ENCODE measurements at regions not wholly inside any gene's neighbourhood (a gene's known extent, or its start where the extent isn't known, plus 50 kb on each side); places are given as distances from the start of the nearest gene placed in this dataset.
A peak's percentile ranks its signal among the peaks of the same experiment; 100 is the strongest.

DNA sequence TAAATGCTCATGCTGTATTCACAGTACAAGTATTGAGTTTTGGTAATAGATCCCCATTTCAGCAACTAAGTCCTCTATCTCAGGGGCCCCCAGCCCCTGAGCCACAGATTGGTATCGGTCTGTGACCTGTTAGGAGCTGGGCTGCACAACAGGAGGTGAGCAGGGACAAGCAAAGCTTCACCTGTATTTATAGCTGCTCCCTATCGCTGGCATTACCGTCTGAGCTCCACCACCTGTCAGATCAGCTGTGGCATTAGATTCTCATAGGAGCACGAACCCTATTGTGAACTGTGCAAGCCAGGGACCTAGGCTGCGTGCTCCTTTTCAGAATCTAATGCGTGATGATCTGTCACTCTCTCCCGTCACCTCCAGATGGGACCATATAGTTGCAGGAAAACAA lies 262.8 kb upstream of the UBE2E2 start:
- no peak for DNase-seq (ENCODE audit: low spot score)

DNA sequence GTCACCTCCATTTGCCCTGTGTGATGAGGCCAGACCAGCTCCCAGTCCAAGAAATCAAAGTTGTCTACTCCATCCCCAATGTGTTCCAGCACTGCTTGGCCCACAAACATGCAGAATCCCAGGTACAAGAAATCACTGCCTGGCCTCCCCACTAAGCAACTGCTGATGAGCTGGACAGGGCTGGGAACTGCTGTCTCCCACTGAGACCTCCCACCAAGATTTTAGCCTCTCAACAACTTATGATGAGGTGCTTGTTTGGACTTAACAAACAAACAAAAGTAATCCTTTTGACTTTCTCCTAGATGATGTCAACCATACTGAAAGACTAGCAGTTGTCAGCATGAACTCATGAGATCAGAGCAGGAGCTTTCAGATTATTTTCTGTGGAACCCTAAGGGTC lies 260.1 kb upstream of the UBE2E2 start:
- DNase-seq (ENCODE audit: low spot score), result no peak

DNA sequence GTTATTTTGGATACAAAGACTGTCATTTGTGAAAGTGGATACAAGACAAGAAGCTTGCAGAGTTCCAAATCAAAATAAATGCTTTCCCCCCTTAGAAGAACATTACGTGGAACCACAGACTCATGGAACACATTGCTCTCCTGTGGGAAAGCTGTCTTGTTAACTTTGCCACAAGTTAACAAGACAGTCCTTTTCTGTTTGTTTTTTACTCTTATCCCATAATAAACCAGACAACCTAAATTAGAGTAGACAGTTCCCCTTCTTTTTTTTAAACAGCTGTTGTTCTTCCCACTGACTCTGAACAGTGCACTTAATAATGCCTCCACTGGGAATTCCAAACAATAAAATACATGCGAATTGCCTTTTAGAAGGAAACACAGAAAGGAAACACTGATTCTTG lies 255.3 kb upstream of the UBE2E2 start:
- no peak for DNase-seq (ENCODE audit: low spot score)

DNA sequence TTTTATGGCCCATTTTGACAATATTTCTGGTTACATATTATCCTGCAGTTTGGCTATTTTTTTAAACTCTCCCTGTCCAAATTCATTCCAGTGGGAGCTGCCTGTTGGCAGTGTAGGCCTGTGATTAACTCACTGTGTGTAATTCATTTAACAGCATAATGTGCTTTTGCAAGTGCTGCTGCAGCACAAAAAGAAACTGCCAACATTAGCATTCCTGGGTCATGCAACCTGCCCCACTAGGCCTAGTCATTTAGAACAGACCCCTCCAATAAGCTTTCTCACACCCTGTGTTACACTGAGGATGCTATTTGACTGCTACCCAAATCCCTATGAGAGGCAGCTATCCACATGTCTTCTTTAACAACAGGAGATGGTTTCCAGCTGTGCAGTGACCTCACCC lies 251.2 kb upstream of the UBE2E2 start:
- DNase-seq (ENCODE audit: low spot score), result no peak

DNA sequence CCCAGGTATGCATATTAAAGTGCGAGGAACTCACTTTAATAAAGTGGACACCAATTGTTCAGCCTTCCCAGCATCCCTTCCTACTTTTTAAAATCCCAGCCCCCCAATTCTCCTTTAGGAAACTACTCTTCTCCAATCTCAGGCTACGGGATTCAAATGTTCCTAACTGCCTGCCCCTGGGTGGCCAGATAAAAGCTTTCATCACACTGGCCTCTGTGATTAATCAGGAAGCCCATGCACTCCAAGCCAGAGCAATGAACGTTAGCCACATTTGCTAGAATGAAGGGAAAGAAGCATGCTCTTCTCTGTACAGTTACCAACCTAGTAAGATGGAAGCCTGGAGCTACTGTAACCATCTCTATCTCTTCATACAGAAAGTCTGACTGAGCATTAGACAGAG lies 250.3 kb upstream of the UBE2E2 start:
- no peak for DNase-seq (ENCODE audit: low spot score)

DNA sequence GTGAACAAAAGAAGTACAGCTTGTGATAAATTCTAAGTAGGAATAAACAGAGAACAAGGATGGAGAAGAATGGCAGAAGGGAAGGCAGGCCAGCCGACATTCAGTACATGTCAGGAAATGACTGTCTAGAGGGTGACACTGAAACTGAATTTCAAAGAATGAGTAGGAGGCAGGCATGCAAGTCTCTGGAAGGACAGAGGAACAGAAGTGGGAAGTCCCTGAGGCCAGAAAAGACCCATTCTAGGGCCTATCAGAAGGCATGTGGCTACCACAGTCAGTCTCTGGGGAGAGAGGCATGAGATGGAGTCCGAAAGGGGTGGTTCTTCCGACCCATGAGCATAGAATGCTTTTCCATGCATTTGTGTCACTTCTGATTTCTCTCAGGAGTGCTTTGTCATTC lies 243.5 kb upstream of the UBE2E2 start:
- no peak for DNase-seq (ENCODE audit: low spot score)

DNA sequence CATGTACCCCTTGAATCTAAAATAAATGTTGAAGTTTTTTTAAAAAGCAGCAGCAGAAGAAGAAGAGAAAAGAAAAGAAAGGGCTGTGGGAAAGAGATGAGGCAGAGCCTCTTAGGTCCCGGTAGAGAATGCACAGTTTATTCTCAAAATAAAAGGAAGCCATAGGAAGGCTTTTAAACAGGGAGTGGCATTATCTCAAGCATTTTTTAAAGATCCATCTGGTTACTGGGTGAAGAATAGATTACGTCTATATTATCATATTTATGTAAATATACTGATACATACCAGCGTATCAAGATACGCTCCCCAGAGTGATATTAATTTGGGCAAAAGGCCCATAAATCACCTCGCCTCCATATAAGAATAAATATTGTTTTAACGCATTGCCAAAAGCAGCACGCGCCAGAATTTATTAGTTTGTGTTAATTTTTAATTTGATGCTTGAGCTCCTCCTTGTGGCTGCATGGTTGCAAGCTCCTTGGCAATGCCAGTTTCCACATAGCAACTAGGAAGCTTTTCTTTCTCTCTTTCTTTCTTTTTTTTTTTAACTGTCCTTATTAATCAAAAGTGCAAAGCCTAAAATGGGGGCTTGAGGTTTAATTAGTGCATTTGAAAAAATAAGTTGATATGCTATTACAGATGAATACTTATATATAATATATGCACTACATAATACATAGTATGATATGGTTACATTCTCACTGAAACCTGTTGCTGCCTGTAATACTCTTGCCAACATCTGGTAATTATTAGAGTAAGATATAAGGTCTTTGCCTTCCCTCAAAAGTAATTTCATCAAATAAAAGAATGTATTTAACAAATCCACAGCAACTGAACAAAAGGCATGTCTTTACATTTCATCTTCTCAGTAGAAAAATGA lies 242.8 kb upstream of the UBE2E2 start:
- DNase-seq (ENCODE audit: low spot score), result peak; percentile 55

DNA sequence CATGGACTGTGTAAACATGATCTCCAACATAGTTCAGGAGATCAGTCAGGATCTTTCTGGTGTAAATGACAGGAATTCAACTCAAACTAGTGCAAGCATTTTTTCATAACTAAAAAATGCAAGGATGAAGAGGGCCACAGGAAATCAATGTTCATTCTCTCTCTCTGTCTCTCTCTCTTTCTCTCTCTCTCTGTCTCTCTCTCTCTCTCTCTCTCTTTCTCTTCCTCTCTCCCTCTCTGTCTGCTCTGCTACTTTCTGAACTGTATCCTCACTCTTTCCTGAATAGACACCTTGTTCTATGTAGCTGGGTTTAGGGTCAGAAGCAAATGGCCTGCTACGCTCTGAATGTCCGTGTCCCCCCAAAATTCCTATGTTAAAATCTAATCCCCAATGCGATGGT lies 240.9 kb upstream of the UBE2E2 start:
- DNase-seq (ENCODE audit: low spot score), result no peak

DNA sequence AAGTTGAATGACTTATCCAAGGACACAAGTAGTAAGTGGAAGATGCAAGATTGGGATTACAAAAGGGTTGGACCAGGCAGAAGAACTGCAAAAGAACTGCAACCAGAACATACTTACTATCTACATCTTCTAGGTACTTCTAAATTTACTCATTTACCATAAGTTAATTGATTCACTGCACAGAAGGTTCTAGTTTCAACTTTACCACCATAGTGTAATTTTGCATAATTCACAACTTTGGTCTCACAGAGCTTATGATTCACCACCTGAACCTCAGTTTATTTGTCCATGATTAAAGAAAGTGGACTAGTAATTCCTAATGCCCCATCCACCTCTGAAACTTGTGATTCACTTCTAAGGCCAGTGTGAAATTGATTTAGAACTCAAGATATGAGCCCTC lies 236.8 kb upstream of the UBE2E2 start:
- no peak for DNase-seq (ENCODE audit: low spot score)

DNA sequence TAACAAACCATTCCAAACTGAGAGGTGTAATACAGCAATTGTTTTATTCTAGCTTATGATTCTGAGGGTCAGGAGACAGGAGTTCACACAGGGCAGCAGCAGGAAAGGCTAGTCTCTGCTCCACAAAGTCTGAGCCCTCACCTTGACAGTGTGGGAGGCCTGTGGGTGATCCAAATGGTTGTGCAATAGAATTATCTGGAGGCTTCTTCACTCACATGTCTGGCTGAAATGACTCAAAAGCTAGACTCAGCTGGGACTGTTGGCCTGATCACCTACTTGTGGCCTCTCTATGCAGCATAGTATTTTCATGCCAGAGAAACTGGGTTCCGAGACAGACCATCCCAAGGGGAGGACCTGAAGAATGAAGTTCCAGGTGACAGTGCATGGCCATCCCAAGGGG lies 233.9 kb upstream of the UBE2E2 start:
- DNase-seq (ENCODE audit: low spot score), result no peak

DNA sequence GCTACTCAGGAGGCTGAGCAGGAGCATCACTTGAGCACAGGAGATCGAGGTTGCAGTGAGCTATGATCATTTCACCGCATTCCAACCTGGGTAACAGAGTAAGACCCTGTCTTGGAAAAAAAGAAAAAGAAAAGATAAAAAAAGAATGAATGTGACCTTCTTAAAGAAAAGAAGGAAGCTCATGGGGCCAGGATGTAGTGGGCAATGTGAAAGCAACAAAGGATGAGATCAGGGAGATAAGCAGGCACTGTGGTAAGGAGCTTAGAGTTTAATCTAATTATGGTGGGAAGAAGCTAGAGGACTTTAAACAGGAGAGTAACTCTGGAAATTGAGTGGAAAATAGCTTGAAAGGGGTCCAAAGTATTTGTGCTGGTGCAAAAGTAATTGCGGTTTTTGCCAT lies 231.6 kb upstream of the UBE2E2 start:
- no peak for DNase-seq (ENCODE audit: low spot score)

DNA sequence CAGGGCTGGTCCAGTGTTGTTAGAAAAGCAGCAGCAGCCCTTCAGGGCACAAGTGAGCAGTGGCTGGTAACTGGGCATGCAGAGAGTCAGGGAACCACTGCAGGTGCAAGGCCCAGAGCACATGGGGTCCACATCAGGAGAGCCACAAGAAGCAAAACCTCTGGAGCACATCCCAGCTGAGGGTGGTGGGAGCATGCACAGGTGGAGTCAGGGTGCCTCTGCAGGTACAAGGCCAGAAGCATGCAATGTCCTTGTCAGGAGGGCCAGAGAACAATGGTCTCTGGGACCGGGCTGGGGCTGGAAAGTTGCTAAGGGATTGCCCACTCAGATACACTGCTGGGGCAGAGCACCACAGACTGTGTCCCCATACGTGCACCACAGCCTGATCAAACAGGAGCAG lies 226.1 kb upstream of the UBE2E2 start:
- no peak for DNase-seq (ENCODE audit: low spot score)

DNA sequence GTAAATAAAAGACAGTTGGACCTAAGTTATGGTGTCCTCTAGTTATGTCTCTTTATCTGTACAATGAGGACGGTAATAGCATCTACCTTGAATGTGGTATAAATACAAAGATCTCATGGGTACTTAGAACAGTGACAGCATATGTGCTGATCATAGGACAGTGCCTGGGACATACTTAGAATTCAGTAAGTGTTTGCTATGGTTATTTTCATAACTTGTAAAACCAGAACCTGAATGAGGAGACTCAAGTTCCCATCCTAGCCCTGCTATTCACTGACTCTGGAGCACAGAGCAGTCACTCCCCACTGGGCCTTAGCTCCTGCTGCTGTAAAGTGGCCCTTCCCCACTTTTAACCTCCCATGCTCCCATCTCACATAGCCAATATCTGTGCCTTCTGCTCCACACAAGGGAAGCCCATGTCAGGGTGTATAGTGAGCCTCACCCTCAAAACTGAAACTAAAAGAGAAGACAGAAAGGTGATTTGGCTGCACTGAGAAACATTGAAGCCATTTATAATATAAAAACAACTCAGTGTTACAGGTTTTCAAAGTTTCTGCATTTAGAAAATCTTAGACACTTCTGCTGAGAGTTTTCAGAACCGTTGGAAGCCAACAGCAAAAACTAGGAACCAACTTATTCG lies 225.4 kb upstream of the UBE2E2 start:
- DNase-seq (ENCODE audit: low spot score), result no peak

DNA sequence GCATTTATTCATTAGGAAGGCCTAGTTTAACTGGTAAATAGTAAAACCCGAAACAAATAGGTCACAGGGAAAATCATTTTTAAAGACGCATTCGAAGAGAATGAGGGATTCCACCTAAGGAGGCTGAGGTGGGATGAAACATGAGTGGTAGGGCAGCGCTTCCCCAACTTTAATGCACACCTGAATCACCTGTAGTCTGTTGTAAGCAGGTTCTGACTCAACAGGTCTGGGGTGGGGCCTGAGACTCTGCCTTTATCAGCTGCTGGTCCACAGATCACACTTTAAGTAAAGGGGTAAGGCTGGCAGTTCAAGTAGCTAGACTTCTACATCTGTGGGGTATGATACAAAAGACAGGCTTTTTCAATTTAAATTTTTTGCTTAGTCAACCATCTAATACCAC lies 223.5 kb upstream of the UBE2E2 start:
- DNase-seq (ENCODE audit: low spot score), result no peak

DNA sequence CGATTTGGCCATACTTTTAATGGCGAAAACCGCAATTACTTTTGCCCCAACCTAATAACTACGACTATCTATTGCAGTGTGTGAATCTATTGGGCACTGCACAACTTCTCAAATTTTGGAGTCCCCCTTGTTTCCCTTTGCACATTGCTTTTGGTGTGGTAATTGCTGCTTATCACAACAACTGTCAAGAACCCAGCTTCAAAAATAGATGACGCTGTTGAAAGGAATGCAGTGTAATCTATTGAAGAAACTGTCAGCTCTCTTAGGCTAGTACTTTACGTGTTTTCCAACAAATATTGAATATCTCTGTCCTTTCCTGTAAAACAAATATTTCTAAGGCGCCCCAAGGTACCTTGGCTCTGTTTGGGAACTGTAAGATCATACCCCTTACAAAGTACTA lies 222.8 kb upstream of the UBE2E2 start:
- DNase-seq (ENCODE audit: low spot score), result no peak

DNA sequence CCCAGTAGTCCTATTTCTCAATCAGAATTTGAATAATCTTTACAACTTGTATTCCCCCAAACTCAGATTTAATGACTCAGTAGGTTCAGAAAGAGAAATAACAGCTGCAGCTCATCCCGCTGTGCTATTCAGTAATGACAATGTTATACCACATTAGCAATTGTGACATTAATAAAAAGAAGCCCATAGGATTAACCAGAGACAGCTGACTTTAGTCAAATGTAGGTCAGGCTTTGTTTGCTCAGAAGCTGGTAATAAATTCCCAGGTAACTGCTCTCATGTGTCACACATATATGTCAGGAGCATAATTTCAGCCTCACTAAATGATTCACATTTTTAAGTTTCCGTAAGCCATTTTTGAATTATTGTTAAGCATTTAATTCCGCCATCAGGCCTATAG lies 222.0 kb upstream of the UBE2E2 start:
- DNase-seq (ENCODE audit: low spot score), result no peak

DNA sequence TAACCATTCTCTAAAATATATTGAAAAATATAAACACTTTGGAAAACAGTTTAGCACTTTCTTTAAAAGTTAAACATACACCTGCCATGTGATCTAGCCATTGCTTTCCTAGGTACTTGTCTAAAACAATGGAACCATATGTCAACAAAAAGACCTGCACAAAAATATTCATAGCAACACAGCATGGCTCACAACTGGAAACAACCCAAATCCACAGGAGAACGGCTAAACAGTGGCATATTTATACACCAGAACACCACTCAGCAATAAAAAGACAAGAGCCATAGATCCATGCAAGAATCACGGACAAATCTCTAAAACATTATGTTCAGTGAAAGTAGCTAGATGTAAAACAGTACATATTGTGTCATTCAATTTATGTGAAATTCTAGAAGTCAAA lies 221.3 kb upstream of the UBE2E2 start:
- no peak for DNase-seq (ENCODE audit: low spot score)

DNA sequence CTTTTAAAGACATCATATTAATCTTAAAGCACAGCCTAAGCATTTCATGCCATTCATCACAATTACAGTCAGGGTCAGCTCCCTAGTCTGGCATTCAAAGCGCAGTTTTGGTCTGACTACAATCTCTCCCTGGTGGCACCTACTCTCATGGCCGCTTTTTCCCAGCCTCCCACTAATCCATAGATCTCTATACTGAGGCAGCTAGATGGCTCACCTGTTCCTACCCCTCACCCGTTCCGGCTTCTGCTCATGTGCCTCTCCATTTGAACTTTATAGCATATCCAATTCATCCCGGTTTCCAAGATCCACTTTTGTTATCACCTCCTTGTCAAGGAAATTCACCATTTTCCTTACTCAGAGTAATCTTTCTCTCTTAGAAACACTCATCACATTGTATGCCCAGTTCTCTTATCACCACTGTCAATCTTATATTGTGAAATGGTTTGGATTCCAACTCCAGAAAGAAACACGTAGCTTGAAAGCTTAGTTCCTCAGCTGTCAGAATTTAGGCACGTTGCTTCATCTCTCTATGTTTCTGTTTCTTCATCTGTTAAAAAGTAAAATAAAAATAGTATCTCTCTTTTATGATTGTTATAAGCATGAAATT lies 220.0 kb upstream of the UBE2E2 start:
- no peak for DNase-seq (ENCODE audit: low spot score)

DNA sequence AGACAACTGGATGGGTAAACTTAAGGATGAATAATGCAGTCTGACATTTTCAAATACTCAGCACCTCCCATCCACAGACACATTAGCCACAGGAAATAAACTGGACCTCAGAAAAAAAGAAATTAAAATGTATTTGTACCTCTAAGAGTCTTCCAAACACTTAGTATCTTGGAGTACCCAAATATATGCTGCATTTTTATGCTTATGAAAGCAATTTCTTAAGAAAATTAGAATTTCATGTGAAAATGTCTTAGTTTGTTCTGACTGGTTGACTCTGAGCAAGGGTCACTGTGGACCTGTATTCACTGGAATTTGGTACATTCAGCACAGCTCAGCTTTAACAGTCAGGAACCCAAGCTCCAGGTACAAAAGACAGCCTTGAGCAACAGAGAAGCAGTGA lies 216.2 kb upstream of the UBE2E2 start:
- no peak for DNase-seq (ENCODE audit: low spot score)

DNA sequence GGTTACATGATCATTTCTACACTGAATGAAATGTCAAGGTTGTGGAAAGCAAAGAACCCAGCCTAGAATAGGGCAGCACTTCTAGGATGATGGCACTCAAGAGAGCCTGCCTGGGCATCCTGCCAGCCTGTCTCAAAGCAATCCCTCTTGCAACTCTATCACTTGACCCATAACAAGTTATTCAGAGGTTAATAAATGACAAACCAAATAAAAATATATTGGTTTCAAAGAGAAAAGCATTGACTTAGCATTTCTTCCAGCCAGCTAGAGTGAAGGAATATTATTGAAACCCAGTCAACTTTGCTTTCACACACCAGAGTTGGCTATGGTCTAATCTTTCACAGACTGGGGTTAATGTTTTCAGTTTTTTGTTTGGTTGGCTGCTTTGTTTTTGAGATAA lies 214.6 kb upstream of the UBE2E2 start:
- no peak for DNase-seq (ENCODE audit: low spot score)

DNA sequence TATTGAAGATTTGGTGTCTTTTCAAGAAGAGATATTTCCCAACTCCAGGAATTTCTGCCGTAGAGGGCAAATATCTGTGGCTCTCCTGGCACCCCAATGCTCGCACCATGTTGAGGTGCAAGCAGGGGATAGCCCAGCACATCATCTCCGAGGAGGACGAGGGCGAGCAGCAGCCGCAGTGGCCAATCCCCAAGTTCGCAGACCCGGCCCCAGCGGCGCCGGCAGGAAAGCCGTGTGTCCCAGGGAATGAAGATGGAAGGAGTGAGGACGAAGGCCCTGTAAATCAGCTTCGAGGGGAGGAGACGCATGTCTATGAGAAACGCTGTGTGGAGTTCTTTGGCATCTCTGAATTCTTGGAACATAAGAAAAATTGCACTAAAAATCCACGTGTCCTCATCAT lies 213.4 kb upstream of the UBE2E2 start:
- no peak for DNase-seq (ENCODE audit: low spot score)

DNA sequence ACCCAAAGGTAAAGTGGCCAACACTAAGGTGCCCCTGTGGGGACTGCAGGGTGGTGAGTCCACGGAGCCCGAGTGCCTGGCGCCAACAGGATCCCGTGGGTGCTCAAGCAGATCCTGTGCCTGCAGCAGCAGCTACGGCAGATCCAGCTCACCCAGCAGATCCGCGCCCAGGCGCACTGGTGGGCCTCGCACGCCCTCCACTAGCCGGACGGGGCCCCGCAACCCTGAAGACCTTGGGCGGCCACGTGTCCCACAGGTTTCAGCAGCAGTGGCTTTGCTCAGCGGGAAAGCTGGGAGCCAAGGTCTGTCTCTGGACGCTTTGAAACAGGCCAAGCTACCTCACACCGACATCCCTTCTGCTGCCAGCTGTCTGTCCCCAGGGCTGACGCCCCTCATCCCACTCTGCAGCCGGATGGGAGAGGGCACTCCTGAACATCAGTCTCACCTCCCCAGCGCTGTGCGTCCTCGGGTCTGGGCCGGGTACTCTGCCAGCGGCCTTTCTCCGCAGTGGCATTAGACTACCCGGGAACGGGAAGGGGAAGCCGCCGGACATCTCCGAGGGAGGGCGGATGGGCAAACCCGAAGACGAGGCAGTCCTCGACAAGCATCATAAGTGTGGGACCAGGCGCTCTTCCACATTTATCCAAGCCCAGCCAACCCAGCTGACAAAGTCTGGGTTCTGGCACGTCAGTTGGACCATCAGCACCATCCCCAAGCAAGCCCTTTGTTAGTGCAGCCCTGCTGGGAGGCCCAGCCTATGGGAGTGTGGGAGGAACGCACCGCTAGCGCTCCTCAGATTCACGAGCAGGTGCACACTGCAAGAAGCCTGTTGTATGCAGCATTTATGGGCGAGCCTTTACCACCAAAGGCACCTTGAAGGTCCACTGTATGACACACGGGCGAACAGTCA lies 212.6 kb upstream of the UBE2E2 start:
- no peak for DNase-seq (ENCODE audit: low spot score)
